ENCODE measurements at regions not wholly inside any gene's neighbourhood (a gene's known extent, or its start where the extent isn't known, plus 50 kb on each side); places are given as distances from the start of the nearest gene placed in this dataset.

- peak; percentile 87 for DNase-seq
These were observed 66.2 kb upstream of the SNX9 start for GRCh38 chr6:157756708-157757429.

- DNase-seq: no peak
These were observed 65.3 kb upstream of the SNX9 start for GRCh38 chr6:157757430-157758403.

GRCh38 chr6:157758516-157759023 lies 64.5 kb upstream of the SNX9 start:
- no peak for DNase-seq

GRCh38 chr6:157759028-157759427 lies 64.0 kb upstream of the SNX9 start:
- DNase-seq: peak; percentile 6

- no peak for DNase-seq
These were observed 62.9 kb upstream of the SNX9 start for GRCh38 chr6:157760137-157760536.

- peak; percentile 37 for DNase-seq
These were observed 62.3 kb upstream of the SNX9 start for GRCh38 chr6:157760589-157761330.

- peak; percentile 64 for DNase-seq
These were observed 61.6 kb upstream of the SNX9 start for GRCh38 chr6:157761331-157761921.

GRCh38 chr6:157761926-157762325 lies 61.1 kb upstream of the SNX9 start:
- peak; percentile 39 for DNase-seq

GRCh38 chr6:157762636-157763035 lies 60.4 kb upstream of the SNX9 start:
- no peak for DNase-seq

GRCh38 chr6:157763129-157763903 lies 59.7 kb upstream of the SNX9 start:
- peak; percentile 99 for DNase-seq

- DNase-seq: no peak
These were observed 59.2 kb upstream of the SNX9 start for GRCh38 chr6:157763904-157764177.

GRCh38 chr6:157764178-157765068 lies 58.6 kb upstream of the SNX9 start:
- peak; percentile 78 for DNase-seq

- DNase-seq: no peak
These were observed 55.9 kb upstream of the SNX9 start for GRCh38 chr6:157766901-157767774.

GRCh38 chr6:157767775-157768156 lies 55.3 kb upstream of the SNX9 start:
- no peak for DNase-seq

- no peak for DNase-seq
These were observed 54.7 kb upstream of the SNX9 start for GRCh38 chr6:157768304-157768703.

GRCh38 chr6:157768863-157769551 lies 54.0 kb upstream of the SNX9 start:
- no peak for DNase-seq

- peak; percentile 63 for DNase-seq
These were observed 53.1 kb upstream of the SNX9 start for GRCh38 chr6:157769776-157770426.

GRCh38 chr6:157770946-157771345 lies 52.1 kb upstream of the SNX9 start:
- DNase-seq: no peak

GRCh38 chr6:157772820-157773219 lies 50.2 kb upstream of the SNX9 start:
- DNase-seq: no peak
